22Rv1 (cell line): ENCODE measurements at regions not wholly inside any gene's neighbourhood (a gene's known extent, or its start where the extent isn't known, plus 50 kb on each side); places are given as distances from the start of the nearest gene placed in this dataset.

Experiments
- CTCF ChIP-seq: fragments of 450-650 bp; IDR thresholded peaks from 2 replicates; pipeline ENCODE4 v1.5.1; 2017; ENCODE audit warnings: mild to moderate bottlenecking
- ZFX ChIP-seq: fragments of 450-650 bp; IDR thresholded peaks from 2 replicates; pipeline ENCODE4 v1.6.1; 2017; ENCODE audit warnings: antibody characterized with exemption, borderline replicate concordance

- TF ChIP-seq CTCF (no peak), ZFX (no peak)
These were observed 57.6 kb upstream of the HMGCLL1 start for GRCh38 chr6:55636406-55637102.
